Gastrocnemius medialis (tissue), 4 donors: ENCODE measurements at regions not wholly inside any gene's neighbourhood (a gene's known extent, or its start where the extent isn't known, plus 50 kb on each side); places are given as distances from the start of the nearest gene placed in this dataset.

Source experiments
- ATAC-seq, 2 donors: fragments of 150-250 bp; one replicate each; pipeline ENCODE4 v1.9.1; 2016
- DNase-seq, 2 donors: peaks; one replicate each; pipeline ENCODE4 v3.0.0-alpha.2; 2019
- H3K27ac ChIP-seq, 4 donors: fragments of 200-600 bp; sonication (generic); 1 replicate in 1 of 4; 2 replicates in 3 of 4; pipeline ENCODE4 v1.5.1; 2016 to 2018; ENCODE audit warnings: mild to moderate bottlenecking in 2 of 4, moderate library complexity in 1 of 4
- H3K27me3 ChIP-seq, 3 donors: fragments of 200-600 bp; sonication (generic) in 2 of 3; 1 replicate in 1 of 3; 2 replicates in 2 of 3; pipeline versions ENCODE4 v1.5.1 to v1.6.0; 2016 to 2019; ENCODE audit warnings: mild to moderate bottlenecking in 1 of 3, moderate library complexity in 1 of 3
- H3K36me3 ChIP-seq, 2 donors: fragments of 200-600 bp; sonication (generic) in 1 of 2; one replicate each; pipeline ENCODE4 v1.5.1; 2017 to 2018
- H3K4me1 ChIP-seq, 2 donors: fragments of 200-600 bp; sonication (generic) in 1 of 2; one replicate each; pipeline ENCODE4 v1.5.1; 2016 to 2017; ENCODE audit warnings: mild to moderate bottlenecking in 2 of 2
- H3K4me3 ChIP-seq, 4 donors: fragments of 200-600 bp; sonication (generic) in 3 of 4; 1 replicate in 1 of 4; 2 replicates in 3 of 4; pipeline ENCODE4 v1.5.1; 2016 to 2019; ENCODE audit warnings: mild to moderate bottlenecking in 2 of 4
- H3K9me3 ChIP-seq, 3 donors: fragments of 200-600 bp; sonication (generic) in 2 of 3; 1 replicate in 1 of 3; 2 replicates in 2 of 3; pipeline ENCODE4 v1.5.1; 2016 to 2019
- POLR2A ChIP-seq, 2 donors: fragments of 450-650 bp; IDR thresholded peaks; one replicate each; pipeline ENCODE4 v1.6.1; 2017; ENCODE audit warnings: antibody characterized with exemption in 2 of 2, mild to moderate bottlenecking in 2 of 2, moderate library complexity in 2 of 2
- in situ Hi-C, 4 donors: fragments of 200-750 bp; cut with MboI; loops; one replicate each; pipeline versions ENCODE4 v1.15.0 to v1.8.0; 2017; ENCODE audit warnings: low sequenced_read_pairs in 4 of 4
- intact Hi-C: fragments of 100-400 bp; cut with DNase I; formaldehyde crosslinking; loops from one replicate; pipeline ENCODE4 v1.15.1; 2023; ENCODE audit warnings: low total_unique reads
- TF ChIP-seq, protein P1 (sequence below), 5 experiments: fragments of 450-650 bp in 3 of 5; fragments of 200-600 bp in 2 of 5; sonication (generic) in 2 of 5; IDR thresholded peaks in 4 of 5; conservative IDR thresholded peaks in 1 of 5; 1 replicate in 4 of 5; 2 replicates in 1 of 5; pipeline ENCODE4 v1.5.1; 2016 to 2019; ENCODE audit warnings: antibody characterized with exemption in 5 of 5, mild to moderate bottlenecking in 3 of 5, moderate library complexity in 3 of 5

DNA sequence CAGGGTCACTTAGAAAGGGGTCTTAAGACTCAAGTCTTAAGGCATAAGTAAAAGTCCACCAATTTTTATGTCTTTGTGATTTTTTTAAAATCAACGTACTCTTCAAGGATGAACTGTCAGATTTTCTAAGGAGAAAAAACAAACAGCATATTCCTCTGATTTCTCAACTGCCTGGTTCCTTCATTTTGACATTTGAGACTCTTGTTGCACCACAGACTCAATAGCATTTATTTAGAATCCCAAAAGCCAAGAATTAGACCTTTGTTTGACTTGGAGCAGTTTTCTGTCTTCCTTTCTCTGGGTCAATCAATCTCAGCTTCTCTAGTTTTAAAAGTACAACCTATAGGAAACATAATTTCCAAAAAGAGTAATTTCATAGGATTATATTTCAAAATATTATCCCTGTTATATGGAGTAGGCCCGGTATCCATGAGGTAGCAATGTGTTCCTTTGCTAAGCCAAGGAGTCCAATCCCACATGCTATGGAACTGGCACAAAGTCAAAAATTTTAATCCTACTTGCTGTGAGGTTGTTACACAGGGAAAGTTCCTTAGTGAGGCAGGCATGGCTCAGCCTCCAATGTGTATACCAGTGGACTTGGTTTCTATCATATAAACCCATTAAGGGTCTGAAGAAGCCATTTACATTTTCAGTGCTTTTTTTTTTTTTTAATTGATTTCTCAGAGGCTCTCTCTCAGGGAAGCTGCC is 405.7 kb downstream of the KIF16B start:
- H3K4me1 ChIP-seq: no peaks in the 10 kb centered on the region
- no peak overlapping the region for H3K27ac ChIP-seq
- TF ChIP-seq, protein P1, sequence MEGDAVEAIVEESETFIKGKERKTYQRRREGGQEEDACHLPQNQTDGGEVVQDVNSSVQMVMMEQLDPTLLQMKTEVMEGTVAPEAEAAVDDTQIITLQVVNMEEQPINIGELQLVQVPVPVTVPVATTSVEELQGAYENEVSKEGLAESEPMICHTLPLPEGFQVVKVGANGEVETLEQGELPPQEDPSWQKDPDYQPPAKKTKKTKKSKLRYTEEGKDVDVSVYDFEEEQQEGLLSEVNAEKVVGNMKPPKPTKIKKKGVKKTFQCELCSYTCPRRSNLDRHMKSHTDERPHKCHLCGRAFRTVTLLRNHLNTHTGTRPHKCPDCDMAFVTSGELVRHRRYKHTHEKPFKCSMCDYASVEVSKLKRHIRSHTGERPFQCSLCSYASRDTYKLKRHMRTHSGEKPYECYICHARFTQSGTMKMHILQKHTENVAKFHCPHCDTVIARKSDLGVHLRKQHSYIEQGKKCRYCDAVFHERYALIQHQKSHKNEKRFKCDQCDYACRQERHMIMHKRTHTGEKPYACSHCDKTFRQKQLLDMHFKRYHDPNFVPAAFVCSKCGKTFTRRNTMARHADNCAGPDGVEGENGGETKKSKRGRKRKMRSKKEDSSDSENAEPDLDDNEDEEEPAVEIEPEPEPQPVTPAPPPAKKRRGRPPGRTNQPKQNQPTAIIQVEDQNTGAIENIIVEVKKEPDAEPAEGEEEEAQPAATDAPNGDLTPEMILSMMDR (IDR thresholded peaks at IDR 0.05 in 4 of 5, conservative IDR thresholded peaks at IDR 0.05 in 1 of 5): no peak
- no peak for TF ChIP-seq POLR2A (IDR thresholded peaks at IDR 0.05)
- no peaks in the 10 kb centered on the region for H3K9me3 ChIP-seq
- no peaks in the 10 kb centered on the region for H3K36me3 ChIP-seq
- DNase-seq: no peak
- no peak for ATAC-seq
- H3K27me3 ChIP-seq: no peaks in the 10 kb centered on the region
- intact Hi-C loops (no loop called here), in situ Hi-C loops (no loop called here)
- no peak overlapping the region for H3K4me3 ChIP-seq

DNA sequence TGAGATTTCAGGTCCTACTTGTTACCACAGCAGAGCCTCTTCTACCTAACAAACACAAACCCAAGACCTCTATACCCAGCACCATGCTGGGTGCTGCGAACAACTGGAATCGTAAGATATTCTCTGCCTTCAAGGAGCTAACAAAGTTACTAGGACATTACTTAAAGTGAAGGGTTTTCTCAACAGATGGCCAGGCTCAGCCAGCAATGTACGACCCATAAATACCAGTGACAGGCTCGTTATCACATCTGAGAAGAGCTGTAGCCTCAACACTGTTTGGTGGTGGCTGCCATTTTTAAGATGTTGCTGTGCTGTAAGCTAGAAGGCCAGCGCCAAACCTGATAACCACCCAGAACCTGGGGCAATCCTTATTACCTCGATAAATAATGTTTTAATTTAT is 406.5 kb downstream of the KIF16B start:
- Histone ChIP-seq H3K9me3 (no peaks in the 10 kb centered on the region), H3K36me3 (no peaks in the 10 kb centered on the region), H3K27ac (no peak overlapping the region), H3K4me1 (no peaks in the 10 kb centered on the region), H3K27me3 (no peaks in the 10 kb centered on the region), H3K4me3 (no peak overlapping the region)
- TF ChIP-seq POLR2A (IDR thresholded peaks at IDR 0.05): no peak
- TF ChIP-seq, protein P1 (IDR thresholded peaks at IDR 0.05 in 4 of 5, conservative IDR thresholded peaks at IDR 0.05 in 1 of 5): no peak
- intact Hi-C loops (no loop called here), in situ Hi-C loops (no loop called here)
- no peak for ATAC-seq
- DNase-seq: no peak

DNA sequence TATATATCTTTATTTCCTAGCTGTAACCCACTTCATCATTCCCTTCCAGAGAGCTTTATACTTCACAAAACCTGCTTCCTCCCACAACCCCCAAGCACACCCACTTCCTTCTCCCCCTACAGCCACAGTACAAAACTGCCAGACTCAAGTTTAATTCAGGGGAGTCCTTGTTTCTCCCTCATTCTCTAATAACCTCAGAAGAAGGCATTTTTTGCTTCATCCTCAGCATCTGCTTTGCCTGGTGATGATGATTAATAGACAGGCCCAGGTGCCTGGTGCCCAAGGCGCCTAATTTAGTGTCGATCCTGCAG is 414.3 kb downstream of the KIF16B start:
- ATAC-seq: no peak
- no peaks in the 10 kb centered on the region for H3K9me3 ChIP-seq
- H3K4me1 ChIP-seq: no peaks in the 10 kb centered on the region
- no peak overlapping the region for H3K4me3 ChIP-seq
- H3K27ac ChIP-seq: no peak overlapping the region
- in situ Hi-C loops: no loop called here
- no peak for TF ChIP-seq POLR2A (IDR thresholded peaks at IDR 0.05)
- TF ChIP-seq, protein P1 (IDR thresholded peaks at IDR 0.05 in 4 of 5, conservative IDR thresholded peaks at IDR 0.05 in 1 of 5): no peak
- H3K36me3 ChIP-seq: no peaks in the 10 kb centered on the region
- DNase-seq: no peak
- intact Hi-C loops: no loop called here
- H3K27me3 ChIP-seq: no peaks in the 10 kb centered on the region

- Histone ChIP-seq H3K36me3 (no peaks in the 10 kb centered on the region), H3K4me1 (no peaks in the 10 kb centered on the region)
- in situ Hi-C loops: no loop called here
Measured at GRCh38 chr20:16158090-16158975, 414.9 kb downstream of the KIF16B start.

More at GRCh38 chr20:16158090-16158975, 414.9 kb downstream of the KIF16B start:
- no peak overlapping the region for H3K4me3 ChIP-seq
- H3K27ac ChIP-seq: no peak overlapping the region
- H3K27me3 ChIP-seq: no peaks in the 10 kb centered on the region
- intact Hi-C loops: no loop called here
- DNase-seq (no peak), ATAC-seq (no peak)
- TF ChIP-seq POLR2A (IDR thresholded peaks at IDR 0.05): no peak
- TF ChIP-seq, protein P1 (IDR thresholded peaks at IDR 0.05 in 4 of 5, conservative IDR thresholded peaks at IDR 0.05 in 1 of 5): no peak
- H3K9me3 ChIP-seq: no peaks in the 10 kb centered on the region
